ENCODE measurements at regions not wholly inside any gene's neighbourhood (a gene's known extent, or its start where the extent isn't known, plus 50 kb on each side); places are given as distances from the start of the nearest gene placed in this dataset.

- Histone ChIP-seq H3K36me3 (ENCODE audit: insufficient read depth, low read length) (no peaks in the 10 kb centered on the region), H3K27me3 (ENCODE audit: insufficient read depth, low read depth, low read length) (no peaks in the 10 kb centered on the region), H3K79me2 (replicated peaks; ENCODE audit: insufficient read depth, low read length) (no peaks in the 10 kb centered on the region), H4K20me1 (ENCODE audit: insufficient read depth) (no peaks in the 10 kb centered on the region), H3K27ac (ENCODE audit: low read length) (no peak overlapping the region), H2AFZ (ENCODE audit: low read depth, low read length) (no peak overlapping the region), H3K4me3 (ENCODE audit: low read length) (no peak overlapping the region), H3K4me2 (ENCODE audit: low read length) (no peak overlapping the region), H3F3A (ENCODE audit: insufficient read depth, low read length, poor library complexity, severe bottlenecking) (no peaks in the 10 kb centered on the region), H3K9ac (ENCODE audit: low read length) (no peak overlapping the region), H3K9me3 (ENCODE audit: low read length) (no peaks in the 10 kb centered on the region), H3K9me2 (ENCODE audit: insufficient read depth, low read length) (no peaks in the 10 kb centered on the region)
- TF ChIP-seq CTCF (IDR thresholded peaks at IDR 0.05; ENCODE audit: poor library complexity, severe bottlenecking) (no peak), EZH2 (IDR thresholded peaks at IDR 0.05; ENCODE audit: borderline replicate concordance, insufficient read depth, low read length, poor library complexity, severe bottlenecking) (no peak), POLR2AphosphoS5 (IDR thresholded peaks at IDR 0.05) (no peak), EP300 (conservative IDR thresholded peaks at IDR 0.05; ENCODE audit: poor library complexity, severe bottlenecking) (no peak), RAD21 (conservative IDR thresholded peaks at IDR 0.05) (no peak), SMC3 (conservative IDR thresholded peaks at IDR 0.05; ENCODE audit: poor library complexity) (no peak), TAF1 (IDR thresholded peaks at IDR 0.05; ENCODE audit: low read depth) (no peak)
Observed at GRCh38 chr21:31503467-31503866, 156.0 kb upstream of the SOD1 start.

GRCh38 chr21:31502537-31503143, 156.9 kb upstream of the SOD1 start:
- Histone ChIP-seq H3K9me3 (ENCODE audit: low read length) (no peaks in the 10 kb centered on the region), H3K36me3 (ENCODE audit: insufficient read depth, low read length) (no peaks in the 10 kb centered on the region), H4K20me1 (ENCODE audit: insufficient read depth) (no peaks in the 10 kb centered on the region), H3K27ac (ENCODE audit: low read length) (no peak overlapping the region), H3K79me2 (replicated peaks; ENCODE audit: insufficient read depth, low read length) (no peaks in the 10 kb centered on the region), H2AFZ (ENCODE audit: low read depth, low read length) (no peak overlapping the region), H3K4me3 (ENCODE audit: low read length) (no peak overlapping the region), H3K27me3 (ENCODE audit: insufficient read depth, low read depth, low read length) (no peaks in the 10 kb centered on the region), H3K9ac (ENCODE audit: low read length) (no peak overlapping the region), H3K9me2 (ENCODE audit: insufficient read depth, low read length) (no peaks in the 10 kb centered on the region), H3F3A (ENCODE audit: insufficient read depth, low read length, poor library complexity, severe bottlenecking) (no peaks in the 10 kb centered on the region), H3K4me2 (ENCODE audit: low read length) (no peak overlapping the region)
- no peak for TF ChIP-seq MXI1 (conservative IDR thresholded peaks at IDR 0.05; ENCODE audit: poor library complexity, severe bottlenecking)
- TF ChIP-seq POLR2AphosphoS5 (IDR thresholded peaks at IDR 0.05) = no peak

- no peak overlapping the region for H3K27ac ChIP-seq (ENCODE audit: low read length)
- no peaks in the 10 kb centered on the region for H3F3A ChIP-seq (ENCODE audit: insufficient read depth, low read length, poor library complexity, severe bottlenecking)
- no peak overlapping the region for H3K4me2 ChIP-seq (ENCODE audit: low read length)
Observed at GRCh38 chr21:31501926-31502325, 157.6 kb upstream of the SOD1 start.

GRCh38 chr21:31500982-31501381, 156.9 kb upstream of the TIAM1 start:
- TF ChIP-seq EZH2 (IDR thresholded peaks at IDR 0.05; ENCODE audit: borderline replicate concordance, insufficient read depth, low read length, poor library complexity, severe bottlenecking) (no peak), SMC3 (conservative IDR thresholded peaks at IDR 0.05; ENCODE audit: poor library complexity) (no peak), CTCF (IDR thresholded peaks at IDR 0.05; ENCODE audit: poor library complexity, severe bottlenecking) (no peak), POLR2AphosphoS5 (IDR thresholded peaks at IDR 0.05) (no peak), TAF1 (IDR thresholded peaks at IDR 0.05; ENCODE audit: low read depth) (no peak), REST (IDR thresholded peaks at IDR 0.05; ENCODE audit: borderline replicate concordance) (no peak), EP300 (conservative IDR thresholded peaks at IDR 0.05; ENCODE audit: poor library complexity, severe bottlenecking) (no peak), RAD21 (conservative IDR thresholded peaks at IDR 0.05) (no peak), MXI1 (conservative IDR thresholded peaks at IDR 0.05; ENCODE audit: poor library complexity, severe bottlenecking) (no peak)
- Histone ChIP-seq H4K20me1 (ENCODE audit: insufficient read depth) (no peaks in the 10 kb centered on the region), H3K27me3 (ENCODE audit: insufficient read depth, low read depth, low read length) (no peaks in the 10 kb centered on the region), H3K9me2 (ENCODE audit: insufficient read depth, low read length) (no peaks in the 10 kb centered on the region), H2AFZ (ENCODE audit: low read depth, low read length) (no peak overlapping the region), H3F3A (ENCODE audit: insufficient read depth, low read length, poor library complexity, severe bottlenecking) (no peaks in the 10 kb centered on the region), H3K79me2 (replicated peaks; ENCODE audit: insufficient read depth, low read length) (no peaks in the 10 kb centered on the region), H3K4me2 (ENCODE audit: low read length) (no peak overlapping the region), H3K4me3 (ENCODE audit: low read length) (no peak overlapping the region), H3K9me3 (ENCODE audit: low read length) (no peaks in the 10 kb centered on the region), H3K27ac (ENCODE audit: low read length) (no peak overlapping the region), H3K9ac (ENCODE audit: low read length) (no peak overlapping the region), H3K36me3 (ENCODE audit: insufficient read depth, low read length) (no peaks in the 10 kb centered on the region)

More at GRCh38 chr21:31501926-31502325, 157.6 kb upstream of the SOD1 start:
- H3K27me3 ChIP-seq (ENCODE audit: insufficient read depth, low read depth, low read length) = no peaks in the 10 kb centered on the region
- no peaks in the 10 kb centered on the region for H4K20me1 ChIP-seq (ENCODE audit: insufficient read depth)
- no peak for TF ChIP-seq SMC3 (conservative IDR thresholded peaks at IDR 0.05; ENCODE audit: poor library complexity)
- no peaks in the 10 kb centered on the region for H3K36me3 ChIP-seq (ENCODE audit: insufficient read depth, low read length)
- H3K9ac ChIP-seq (ENCODE audit: low read length) = no peak overlapping the region
- H3K4me3 ChIP-seq (ENCODE audit: low read length) = no peak overlapping the region
- no peaks in the 10 kb centered on the region for H3K79me2 ChIP-seq (replicated peaks; ENCODE audit: insufficient read depth, low read length)
- no peak overlapping the region for H2AFZ ChIP-seq (ENCODE audit: low read depth, low read length)
- no peaks in the 10 kb centered on the region for H3K9me2 ChIP-seq (ENCODE audit: insufficient read depth, low read length)
- H3K9me3 ChIP-seq (ENCODE audit: low read length) = no peaks in the 10 kb centered on the region

All from neural cell (in vitro differentiated cells).